IgD-negative memory B cell (primary cell): ENCODE measurements at regions not wholly inside any gene's neighbourhood (a gene's known extent, or its start where the extent isn't known, plus 50 kb on each side); places are given as distances from the start of the nearest gene placed in this dataset.
A peak's percentile ranks its signal among the peaks of the same experiment; 100 is the strongest.

ENCODE experiments used
- H3K27ac Mint-ChIP-seq, 3 donors: one replicate each; pipeline ENCODE4 v1.8.0; 2020 to 2022; ENCODE audit warnings: mild to moderate bottlenecking in 3 of 3, mixed read lengths in 3 of 3, moderate library complexity in 1 of 3
- H3K27me3 Mint-ChIP-seq: one replicate; pipeline ENCODE4 v1.8.0; 2021; ENCODE audit warnings: mixed read lengths
- H3K36me3 Mint-ChIP-seq: one replicate; pipeline ENCODE4 v1.8.0; 2020; ENCODE audit warnings: mild to moderate bottlenecking, mixed read lengths
- H3K4me1 Mint-ChIP-seq, 3 donors: one replicate each; pipeline ENCODE4 v1.8.0; 2020 to 2022; ENCODE audit warnings: mixed read lengths in 3 of 3, mild to moderate bottlenecking in 1 of 3
- H3K4me3 Mint-ChIP-seq, 4 donors: one replicate each; pipeline ENCODE4 v1.8.0; 2020 to 2022; ENCODE audit warnings: mild to moderate bottlenecking in 4 of 4, mixed read lengths in 4 of 4, moderate library complexity in 3 of 4
- H3K9me3 Mint-ChIP-seq, 3 donors: one replicate each; pipeline ENCODE4 v1.8.0; 2020 to 2021; ENCODE audit warnings: mixed read lengths in 3 of 3, mild to moderate bottlenecking in 1 of 3

- Mint-ChIP-seq H3K36me3 (no peaks in the 10 kb centered on the region), H3K4me3 (no peak overlapping the region), H3K9me3 (peaks cover 1 to 4% (median 4%) of the 10 kb centered on the region in 3 donors), H3K4me1 (peaks cover 0 to under 1% (median 0%) of the 10 kb centered on the region in 3 donors), H3K27me3 (no peaks in the 10 kb centered on the region), H3K27ac (no peak overlapping the region)
Measured at GRCh38 chr5:93087326-93087725, 493.7 kb downstream of the NR2F1-AS1 start.

- Mint-ChIP-seq H3K27me3 (no peaks in the 10 kb centered on the region), H3K4me1 (peaks cover 0 to 1% (median 0%) of the 10 kb centered on the region in 3 donors), H3K9me3 (peaks cover 2 to 6% (median 3%) of the 10 kb centered on the region in 3 donors), H3K4me3 (no peak overlapping the region), H3K27ac (no peak overlapping the region), H3K36me3 (no peaks in the 10 kb centered on the region)
Measured at GRCh38 chr5:93082981-93083380, 498.0 kb downstream of the NR2F1-AS1 start.

- Mint-ChIP-seq H3K9me3 (peaks cover 0 to 4% (median 2%) of the 10 kb centered on the region in 3 donors), H3K4me3 (no peak overlapping the region), H3K27me3 (no peaks in the 10 kb centered on the region), H3K27ac (no peak overlapping the region), H3K36me3 (no peaks in the 10 kb centered on the region), H3K4me1 (peaks cover 0 to 1% (median 0%) of the 10 kb centered on the region in 3 donors)
Measured at GRCh38 chr5:93079046-93079445, 502.0 kb downstream of the NR2F1-AS1 start.

- Mint-ChIP-seq H3K27ac (peak overlapping the region in 1 of 3 donors; percentile 24), H3K27me3 (no peaks in the 10 kb centered on the region), H3K9me3 (peaks cover 0 to 2% (median 2%) of the 10 kb centered on the region in 3 donors), H3K4me3 (peak overlapping the region in 1 of 4 donors; percentile 6), H3K4me1 (peaks cover 0 to 1% (median 0%) of the 10 kb centered on the region in 3 donors), H3K36me3 (no peaks in the 10 kb centered on the region)
Measured at GRCh38 chr5:93078082-93079038, 502.7 kb downstream of the NR2F1-AS1 start.

GRCh38 chr5:93076566-93076965, 504.5 kb downstream of the NR2F1-AS1 start:
- Mint-ChIP-seq H3K27ac (no peak overlapping the region), H3K27me3 (no peaks in the 10 kb centered on the region), H3K4me3 (no peak overlapping the region), H3K9me3 (peaks cover 0 to 2% (median 0%) of the 10 kb centered on the region in 3 donors), H3K4me1 (no peaks in the 10 kb centered on the region), H3K36me3 (no peaks in the 10 kb centered on the region)

GRCh38 chr5:93076096-93076495, 504.9 kb downstream of the NR2F1-AS1 start:
- H3K27ac Mint-ChIP-seq: no peak overlapping the region
- no peaks in the 10 kb centered on the region for H3K36me3 Mint-ChIP-seq
- no peaks in the 10 kb centered on the region for H3K27me3 Mint-ChIP-seq
- H3K4me1 Mint-ChIP-seq: no peaks in the 10 kb centered on the region
- peaks cover 0 to 2% (median 0%) of the 10 kb centered on the region in 3 donors for H3K9me3 Mint-ChIP-seq
- no peak overlapping the region for H3K4me3 Mint-ChIP-seq

- H3K27me3 Mint-ChIP-seq: no peaks in the 10 kb centered on the region
- no peaks in the 10 kb centered on the region for H3K4me1 Mint-ChIP-seq
- no peaks in the 10 kb centered on the region for H3K9me3 Mint-ChIP-seq
- H3K27ac Mint-ChIP-seq: no peak overlapping the region
- no peaks in the 10 kb centered on the region for H3K36me3 Mint-ChIP-seq
- peak overlapping the region in 1 of 4 donors; percentile 6 for H3K4me3 Mint-ChIP-seq
Measured at GRCh38 chr5:93073547-93073946, 507.5 kb downstream of the NR2F1-AS1 start.

- Mint-ChIP-seq H3K27me3 (no peaks in the 10 kb centered on the region), H3K9me3 (no peaks in the 10 kb centered on the region), H3K36me3 (no peaks in the 10 kb centered on the region), H3K4me3 (no peak overlapping the region), H3K27ac (no peak overlapping the region), H3K4me1 (no peaks in the 10 kb centered on the region)
Measured at GRCh38 chr5:93072831-93073459, 508.1 kb downstream of the NR2F1-AS1 start.

GRCh38 chr5:93071710-93072109, 509.3 kb downstream of the NR2F1-AS1 start:
- Mint-ChIP-seq H3K9me3 (no peaks in the 10 kb centered on the region), H3K4me3 (no peak overlapping the region), H3K36me3 (no peaks in the 10 kb centered on the region), H3K4me1 (no peaks in the 10 kb centered on the region), H3K27me3 (no peaks in the 10 kb centered on the region), H3K27ac (no peak overlapping the region)

GRCh38 chr5:93070938-93071337, 510.1 kb downstream of the NR2F1-AS1 start:
- no peaks in the 10 kb centered on the region for H3K4me1 Mint-ChIP-seq
- H3K4me3 Mint-ChIP-seq: no peak overlapping the region
- no peaks in the 10 kb centered on the region for H3K36me3 Mint-ChIP-seq
- no peaks in the 10 kb centered on the region for H3K27me3 Mint-ChIP-seq
- no peak overlapping the region for H3K27ac Mint-ChIP-seq
- no peaks in the 10 kb centered on the region for H3K9me3 Mint-ChIP-seq

GRCh38 chr5:93069276-93069675, 511.7 kb downstream of the NR2F1-AS1 start:
- H3K36me3 Mint-ChIP-seq: no peaks in the 10 kb centered on the region
- H3K4me1 Mint-ChIP-seq: no peaks in the 10 kb centered on the region
- H3K27ac Mint-ChIP-seq: no peak overlapping the region
- H3K27me3 Mint-ChIP-seq: no peaks in the 10 kb centered on the region
- peaks cover 0 to 3% (median 0%) of the 10 kb centered on the region in 3 donors for H3K9me3 Mint-ChIP-seq
- H3K4me3 Mint-ChIP-seq: no peak overlapping the region

GRCh38 chr5:93062548-93062947, 518.5 kb downstream of the NR2F1-AS1 start:
- Mint-ChIP-seq H3K27me3 (no peaks in the 10 kb centered on the region), H3K4me1 (peaks cover 0 to 1% (median 0%) of the 10 kb centered on the region in 3 donors), H3K36me3 (no peaks in the 10 kb centered on the region), H3K9me3 (peaks cover 0 to 4% (median 2%) of the 10 kb centered on the region in 3 donors), H3K4me3 (no peak overlapping the region), H3K27ac (no peak overlapping the region)

GRCh38 chr5:93058309-93058708, 522.7 kb downstream of the NR2F1-AS1 start:
- peaks cover 0 to 1% (median 0%) of the 10 kb centered on the region in 3 donors for H3K4me1 Mint-ChIP-seq
- no peak overlapping the region for H3K27ac Mint-ChIP-seq

GRCh38 chr5:93057311-93057710, 523.7 kb downstream of the NR2F1-AS1 start:
- Mint-ChIP-seq H3K4me1 (peaks cover 0 to 1% (median 0%) of the 10 kb centered on the region in 3 donors), H3K36me3 (no peaks in the 10 kb centered on the region), H3K4me3 (peak overlapping the region in 1 of 4 donors; percentile 26), H3K27ac (no peak overlapping the region), H3K9me3 (peaks cover 2 to 5% (median 3%) of the 10 kb centered on the region in 3 donors), H3K27me3 (no peaks in the 10 kb centered on the region)

More at GRCh38 chr5:93058309-93058708, 522.7 kb downstream of the NR2F1-AS1 start:
- Mint-ChIP-seq H3K4me3 (no peak overlapping the region), H3K9me3 (peaks cover 2 to 5% (median 3%) of the 10 kb centered on the region in 3 donors), H3K36me3 (no peaks in the 10 kb centered on the region), H3K27me3 (no peaks in the 10 kb centered on the region)

- no peaks in the 10 kb centered on the region for H3K36me3 Mint-ChIP-seq
- H3K4me3 Mint-ChIP-seq: no peak overlapping the region
- H3K27ac Mint-ChIP-seq: no peak overlapping the region
- H3K9me3 Mint-ChIP-seq: peaks cover 2 to 5% (median 3%) of the 10 kb centered on the region in 3 donors
- H3K27me3 Mint-ChIP-seq: no peaks in the 10 kb centered on the region
- H3K4me1 Mint-ChIP-seq: peaks cover 0 to 1% (median 0%) of the 10 kb centered on the region in 3 donors
Measured at GRCh38 chr5:93055971-93056370, 525.0 kb downstream of the NR2F1-AS1 start.
